Lower leg skin (tissue), 3 donors: ENCODE measurements at regions not wholly inside any gene's neighbourhood (a gene's known extent, or its start where the extent isn't known, plus 50 kb on each side); places are given as distances from the start of the nearest gene placed in this dataset.

Source experiments
- CTCF ChIP-seq, 3 donors: fragments of 450-650 bp; IDR thresholded peaks; one replicate each; pipeline ENCODE4 v1.5.1; 2016; ENCODE audit warnings: antibody characterized with exemption in 3 of 3, mild to moderate bottlenecking in 3 of 3, moderate library complexity in 2 of 3
- POLR2A ChIP-seq, 2 donors: fragments of 450-650 bp; IDR thresholded peaks; one replicate each; pipeline ENCODE4 v1.6.1; 2016 to 2017; ENCODE audit warnings: antibody characterized with exemption in 2 of 2, mild to moderate bottlenecking in 1 of 2, moderate library complexity in 1 of 2

DNA sequence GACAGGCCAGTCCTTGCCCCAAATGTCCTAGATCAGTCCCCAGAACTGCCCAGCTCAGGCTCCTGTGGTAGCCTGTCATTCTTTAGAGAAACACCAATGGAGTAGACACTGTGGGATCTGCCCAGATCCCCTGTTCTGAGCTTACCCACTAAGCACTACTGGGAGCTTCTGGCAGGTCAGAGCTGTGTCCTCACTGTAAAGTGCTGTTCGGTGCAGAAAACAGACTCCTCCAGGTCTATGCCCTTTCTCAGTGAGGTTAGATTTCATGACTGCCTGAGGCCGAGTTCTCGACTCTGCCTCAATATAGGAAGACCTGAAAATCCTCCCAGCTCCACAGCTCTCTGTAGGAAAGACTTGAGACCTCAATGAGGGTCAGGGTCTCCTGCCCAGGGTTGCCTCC is 67.5 kb upstream of the IGLL5 start:
- TF ChIP-seq CTCF (IDR thresholded peaks at IDR 0.05) (no peak), POLR2A (IDR thresholded peaks at IDR 0.05) (no peak)
